HCT116 (cell line): ENCODE measurements at regions not wholly inside any gene's neighbourhood (a gene's known extent, or its start where the extent isn't known, plus 50 kb on each side); places are given as distances from the start of the nearest gene placed in this dataset.

Experiments
- ATAC-seq: fragments of 200-7000 bp; cut with Tn5 transposase; 2 replicates; pipeline ENCODE4 v1.9.1; 2020; ENCODE audit warnings: mild to moderate bottlenecking, moderate library complexity
- BruUV-seq: library from RNA; stranded (reverse); fragments of 400-500 nt; replicated peaks from 2 replicates; lab custom pipeline; 2021; lab: Mats Ljungman, UMichigan
- CTCF ChIA-PET: fragments of 300-600 bp; sonication (Branson Sonifier 250); formaldehyde crosslinking; loops from one replicate; lab custom pipeline; 2021; ENCODE audit warnings: antibody characterized with exemption; lab: Charles Lee
- POLR2A ChIA-PET: fragments of 300-600, 350-600 bp; sonication (Branson Sonifier 250); formaldehyde crosslinking; loops from one replicate; lab custom pipeline; 2021; ENCODE audit warnings: antibody characterized with exemption; lab: Charles Lee
- RAD21 ChIA-PET, 2 experiments: fragments of 300-600 bp; sonication (Branson Sonifier 250); formaldehyde crosslinking; loops; one replicate each; lab custom pipeline; 2023; ENCODE audit warnings: low total read pairs in 2 of 2; ENCODE audit not compliant: uncharacterized antibody in 2 of 2, unreplicated experiment in 2 of 2, low non-redundant PET in 1 of 2; lab: Charles Lee
- DNase-seq: peaks from one replicate; pipeline ENCODE4 v3.0.0-alpha.2; 2010; ENCODE audit warnings: low read depth, low spot score
- H2AFZ ChIP-seq: fragments of 200-600 bp; shearing (Covaris generic), sonication (generic); 2 replicates; pipeline ENCODE4 v1.6.1; 2017; ENCODE audit warnings: low read depth, mixed run types, mixed read lengths, antibody characterized with exemption, low read length; ENCODE audit not compliant: poor library complexity, severe bottlenecking
- H3K27ac ChIP-seq: 2 replicates; pipeline ENCODE4 v1.5.1; 2012; ENCODE audit warnings: low read depth, low read length
- H3K27me3 ChIP-seq: fragments of 200-600 bp; sonication (generic); 2 replicates; pipeline ENCODE4 v1.6.1; 2016; ENCODE audit warnings: mixed run types, low read length, mixed read lengths; ENCODE audit not compliant: insufficient read depth
- H3K36me3 ChIP-seq, 2 experiments: fragments of 200-500 bp in 1 of 2; fragments of 200-600 bp in 1 of 2; sonication (Bioruptor generic) in 1 of 2; sonication (generic) in 1 of 2; 2 replicates each; pipeline versions ENCODE4 v1.5.1 to v1.6.1; 2014 to 2016; ENCODE audit warnings: low read length in 2 of 2, inconsistent platforms in 1 of 2, mixed read lengths in 1 of 2, mixed run types in 1 of 2; ENCODE audit not compliant: insufficient read depth in 2 of 2, control insufficient read depth in 1 of 2
- H3K4me1 ChIP-seq, 2 experiments: fragments of 200-600 bp in 1 of 2; sonication (generic) in 1 of 2; 2 replicates each; pipeline versions ENCODE4 v1.5.1 to v1.6.1; 2012 to 2017; ENCODE audit warnings: low read length in 2 of 2, inconsistent platforms in 1 of 2, mild to moderate bottlenecking in 1 of 2, mixed read lengths in 1 of 2, mixed run types in 1 of 2, moderate library complexity in 1 of 2; ENCODE audit not compliant: insufficient read depth in 2 of 2, control insufficient read depth in 1 of 2
- H3K4me2 ChIP-seq: fragments of 200-600 bp; sonication (generic); 2 replicates; pipeline ENCODE4 v1.6.1; 2017; ENCODE audit warnings: mixed run types, low read length, mixed read lengths
- H3K4me3 ChIP-seq, 2 experiments: fragments of 200-600 bp in 1 of 2; sonication (generic) in 1 of 2; replicated peaks in 1 of 2; 2 replicates each; pipeline ENCODE4 v1.5.1; 2011 to 2016; ENCODE audit warnings: low read length in 2 of 2, control low read depth in 1 of 2, low read depth in 1 of 2, mild to moderate bottlenecking in 1 of 2, mixed read lengths in 1 of 2, mixed run types in 1 of 2
- H3K79me2 ChIP-seq: fragments of 200-600 bp; sonication (generic); 2 replicates; pipeline ENCODE4 v1.6.1; 2017; ENCODE audit warnings: mild to moderate bottlenecking, mixed run types, low read length, moderate library complexity, mixed read lengths; ENCODE audit not compliant: insufficient read depth
- H3K9ac ChIP-seq: fragments of 200-600 bp; sonication (generic); 2 replicates; pipeline ENCODE4 v1.6.1; 2016; ENCODE audit warnings: low read length, mixed read lengths
- H3K9me2 ChIP-seq: fragments of 200-600 bp; sonication (generic), shearing (Covaris generic); 2 replicates; pipeline ENCODE4 v1.6.1; 2017; ENCODE audit warnings: mixed run types, mild to moderate bottlenecking, moderate library complexity; ENCODE audit not compliant: insufficient read depth
- H3K9me3 ChIP-seq, 2 experiments: fragments of 200-500 bp in 1 of 2; fragments of 200-600 bp in 1 of 2; sonication (Bioruptor generic) in 1 of 2; sonication (generic) in 1 of 2; 2 replicates each; pipeline ENCODE4 v1.6.1; 2014 to 2017; ENCODE audit warnings: low read length in 2 of 2, mixed read lengths in 2 of 2, inconsistent platforms in 1 of 2, low read depth in 1 of 2, mild to moderate bottlenecking in 1 of 2, mixed run types in 1 of 2, moderate library complexity in 1 of 2; ENCODE audit not compliant: control insufficient read depth in 1 of 2, insufficient read depth in 1 of 2
- H4K20me1 ChIP-seq: fragments of 200-600 bp; sonication (generic), shearing (Covaris generic); 2 replicates; pipeline ENCODE4 v1.6.1; 2017; ENCODE audit warnings: mixed run types, mild to moderate bottlenecking, moderate library complexity; ENCODE audit not compliant: insufficient read depth
- EGR1 ChIP-seq: IDR thresholded peaks from 2 replicates; pipeline ENCODE4 v1.6.1; 2012; ENCODE audit warnings: low read depth
- EZH2 ChIP-seq: fragments of 200-600 bp; sonication (generic); IDR thresholded peaks from 2 replicates; pipeline ENCODE4 v1.6.1; 2017; ENCODE audit warnings: antibody characterized with exemption, mixed run types
- EZH2phosphoT487 ChIP-seq: fragments of 200-600 bp; IDR thresholded peaks from 2 replicates; pipeline ENCODE4 v1.6.1; 2018; ENCODE audit warnings: antibody characterized with exemption, borderline replicate concordance
- POLR2A ChIP-seq: IDR thresholded peaks from 2 replicates; pipeline ENCODE4 v1.7.0; 2011; ENCODE audit warnings: borderline replicate concordance; ENCODE audit not compliant: insufficient read depth, insufficient read length; ENCODE audit errors: extremely low read depth
- SIN3A ChIP-seq: IDR thresholded peaks from 2 replicates; pipeline ENCODE4 v1.6.1; 2012; ENCODE audit warnings: low read depth
- SP1 ChIP-seq: IDR thresholded peaks from 2 replicates; pipeline ENCODE4 v1.6.1; 2012; ENCODE audit warnings: low read depth
- SRF ChIP-seq: IDR thresholded peaks from 2 replicates; pipeline ENCODE4 v1.6.1; 2012; ENCODE audit warnings: low read depth
- YY1 ChIP-seq: IDR thresholded peaks from 2 replicates; pipeline ENCODE4 v1.6.1; 2011; ENCODE audit warnings: low read length, low read depth, moderate library complexity, mild to moderate bottlenecking; ENCODE audit not compliant: insufficient replicate concordance; ENCODE audit errors: extremely low read depth
- intact Hi-C: fragments of 100-400 bp; cut with micrococcal nuclease; formaldehyde crosslinking; loops from 2 replicates; pipeline ENCODE4 v1.10.0; 2022
- TF ChIP-seq, protein P1 (sequence below): IDR thresholded peaks from 2 replicates; pipeline ENCODE4 v1.6.1; 2012; ENCODE audit warnings: low read depth

DNA sequence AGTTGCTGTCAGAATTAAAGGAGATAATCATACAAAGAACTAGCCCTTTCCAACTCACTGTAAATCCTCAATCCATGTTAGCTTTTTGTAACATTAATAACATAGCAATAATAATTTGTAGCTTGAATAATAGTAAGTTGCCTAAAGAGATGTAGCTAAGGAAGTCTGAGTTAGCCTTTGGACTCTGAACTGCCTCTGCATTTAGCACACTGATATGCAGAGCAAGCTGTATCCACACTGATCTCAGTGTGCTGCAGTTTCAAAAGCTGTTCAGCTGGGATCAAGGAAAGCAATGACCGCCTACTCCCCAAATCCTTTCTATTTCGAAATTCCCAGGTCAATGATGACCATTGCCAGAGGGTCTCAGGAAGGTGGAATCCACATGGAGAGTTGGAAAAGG, 99.3 kb upstream of the IFNG-AS1 start:
- Histone ChIP-seq H3K4me1 (no peaks in the 10 kb centered on the region), H2AFZ (no peak overlapping the region), H4K20me1 (no peaks in the 10 kb centered on the region), H3K4me3 (no peak overlapping the region), H3K27me3 (peaks cover 17% of the 10 kb centered on the region; the same call in 1 of the 2 replicates), H3K9me3 (no peaks in the 10 kb centered on the region), H3K9ac (no peak overlapping the region), H3K27ac (no peak overlapping the region), H3K36me3 (no peaks in the 10 kb centered on the region), H3K79me2 (no peaks in the 10 kb centered on the region), H3K9me2 (no peaks in the 10 kb centered on the region), H3K4me2 (no peak overlapping the region)
- no peak for TF ChIP-seq SRF
- TF ChIP-seq EZH2 = no peak
- no peak for TF ChIP-seq EGR1
- no peak for TF ChIP-seq EZH2phosphoT487
- no peak for TF ChIP-seq YY1
- TF ChIP-seq, protein P1, sequence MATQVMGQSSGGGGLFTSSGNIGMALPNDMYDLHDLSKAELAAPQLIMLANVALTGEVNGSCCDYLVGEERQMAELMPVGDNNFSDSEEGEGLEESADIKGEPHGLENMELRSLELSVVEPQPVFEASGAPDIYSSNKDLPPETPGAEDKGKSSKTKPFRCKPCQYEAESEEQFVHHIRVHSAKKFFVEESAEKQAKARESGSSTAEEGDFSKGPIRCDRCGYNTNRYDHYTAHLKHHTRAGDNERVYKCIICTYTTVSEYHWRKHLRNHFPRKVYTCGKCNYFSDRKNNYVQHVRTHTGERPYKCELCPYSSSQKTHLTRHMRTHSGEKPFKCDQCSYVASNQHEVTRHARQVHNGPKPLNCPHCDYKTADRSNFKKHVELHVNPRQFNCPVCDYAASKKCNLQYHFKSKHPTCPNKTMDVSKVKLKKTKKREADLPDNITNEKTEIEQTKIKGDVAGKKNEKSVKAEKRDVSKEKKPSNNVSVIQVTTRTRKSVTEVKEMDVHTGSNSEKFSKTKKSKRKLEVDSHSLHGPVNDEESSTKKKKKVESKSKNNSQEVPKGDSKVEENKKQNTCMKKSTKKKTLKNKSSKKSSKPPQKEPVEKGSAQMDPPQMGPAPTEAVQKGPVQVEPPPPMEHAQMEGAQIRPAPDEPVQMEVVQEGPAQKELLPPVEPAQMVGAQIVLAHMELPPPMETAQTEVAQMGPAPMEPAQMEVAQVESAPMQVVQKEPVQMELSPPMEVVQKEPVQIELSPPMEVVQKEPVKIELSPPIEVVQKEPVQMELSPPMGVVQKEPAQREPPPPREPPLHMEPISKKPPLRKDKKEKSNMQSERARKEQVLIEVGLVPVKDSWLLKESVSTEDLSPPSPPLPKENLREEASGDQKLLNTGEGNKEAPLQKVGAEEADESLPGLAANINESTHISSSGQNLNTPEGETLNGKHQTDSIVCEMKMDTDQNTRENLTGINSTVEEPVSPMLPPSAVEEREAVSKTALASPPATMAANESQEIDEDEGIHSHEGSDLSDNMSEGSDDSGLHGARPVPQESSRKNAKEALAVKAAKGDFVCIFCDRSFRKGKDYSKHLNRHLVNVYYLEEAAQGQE = no peak
- no peak for TF ChIP-seq SIN3A
- TF ChIP-seq POLR2A = no peak
- no peak for TF ChIP-seq SP1
- CTCF ChIA-PET = no interaction called here
- POLR2A ChIA-PET = no interaction called here
- DNase-seq (no peak), ATAC-seq (no peak)
- RAD21 ChIA-PET = no interaction called here
- no TSS peak for BruUV-seq
- intact Hi-C loops = no loop called here
